ENCODE measurements at regions not wholly inside any gene's neighbourhood (a gene's known extent, or its start where the extent isn't known, plus 50 kb on each side); places are given as distances from the start of the nearest gene placed in this dataset.

DNA sequence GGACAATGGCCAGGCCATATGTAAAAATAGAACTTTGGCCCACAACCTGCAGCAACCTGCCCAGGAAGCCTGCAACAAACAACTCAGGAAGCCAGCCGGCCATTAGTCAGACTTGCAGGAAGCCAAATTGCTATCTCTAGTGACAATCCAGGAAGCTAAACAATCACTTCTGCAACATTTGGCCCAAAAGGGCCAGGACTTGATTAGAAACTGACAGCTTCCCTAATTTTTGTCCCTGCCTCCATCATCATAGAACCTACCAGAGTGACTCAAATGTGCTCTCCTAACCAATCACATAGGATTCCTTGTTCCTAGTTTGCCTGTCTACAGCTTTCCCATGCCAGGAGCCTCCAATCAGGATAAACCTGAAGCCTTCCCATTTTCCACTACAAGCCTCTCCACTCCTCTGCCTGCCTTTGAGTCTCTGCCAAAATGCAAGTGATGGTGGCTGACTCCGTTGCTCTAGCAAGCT, 639.3 kb downstream of the PTPRU start:
- DNase-seq (ENCODE audit: low read depth in 2 of 2) = no peak

DNA sequence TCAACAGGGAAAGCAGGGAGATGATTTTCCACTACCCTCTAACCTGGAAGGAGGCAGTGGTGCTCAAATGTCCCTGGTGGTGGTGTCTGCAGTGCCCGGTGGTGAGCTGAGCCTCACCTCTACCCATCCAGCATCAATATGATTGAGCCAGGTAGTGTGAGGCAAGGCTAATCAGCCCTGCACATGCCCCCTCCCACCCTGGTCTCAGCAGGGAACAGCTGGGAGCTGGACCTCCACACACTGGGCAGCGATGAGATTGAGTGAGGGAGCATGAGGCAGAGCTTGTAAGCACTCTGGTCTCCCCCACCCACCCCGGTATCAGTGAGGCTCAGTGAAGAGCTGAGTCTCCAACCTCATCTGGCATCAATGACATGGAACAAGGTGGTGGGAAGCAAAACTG, 634.3 kb downstream of the PTPRU start:
- DNase-seq (ENCODE audit: low read depth in 2 of 2) = no peak

DNA sequence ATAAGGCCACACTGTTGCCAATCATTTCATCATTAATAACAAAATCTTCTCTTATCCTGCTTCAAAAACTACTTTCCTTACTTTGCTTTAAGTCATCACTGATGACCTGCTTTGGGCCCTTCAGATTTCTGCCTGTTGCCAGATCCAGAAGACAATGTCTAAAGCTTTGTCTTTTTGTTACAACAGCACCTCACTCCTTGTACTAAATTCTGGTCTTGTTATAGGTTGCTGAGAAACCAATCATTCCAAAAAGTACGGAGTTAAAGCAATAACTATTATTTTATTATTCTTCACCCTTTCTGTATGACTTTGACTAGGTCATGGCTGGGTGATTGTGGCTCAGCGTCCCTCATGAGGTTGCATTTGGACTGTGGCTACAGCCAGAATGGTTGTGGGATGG, 633.5 kb downstream of the PTPRU start:
- no peak for DNase-seq (ENCODE audit: low read depth in 2 of 2)

DNA sequence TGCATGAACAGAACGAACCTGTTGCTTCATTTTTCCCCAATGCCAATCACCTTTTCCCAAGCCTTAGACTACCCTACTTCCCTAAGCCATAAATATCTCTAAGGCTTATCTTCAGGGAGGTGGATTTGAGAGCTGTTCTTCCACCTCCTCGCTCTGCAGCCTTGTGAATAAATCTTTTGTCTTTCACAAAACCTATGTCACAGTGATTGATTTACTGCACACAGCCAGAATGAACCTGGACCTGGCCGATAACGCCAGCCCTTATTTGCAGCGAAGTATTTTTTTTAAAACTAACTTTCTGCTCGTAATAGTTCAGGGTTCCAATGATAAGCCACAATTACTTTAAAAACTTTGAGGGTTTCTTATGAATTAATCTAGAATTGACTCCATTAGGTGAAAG, 632.6 kb downstream of the PTPRU start:
- no peak for DNase-seq (ENCODE audit: low read depth in 2 of 2)

DNA sequence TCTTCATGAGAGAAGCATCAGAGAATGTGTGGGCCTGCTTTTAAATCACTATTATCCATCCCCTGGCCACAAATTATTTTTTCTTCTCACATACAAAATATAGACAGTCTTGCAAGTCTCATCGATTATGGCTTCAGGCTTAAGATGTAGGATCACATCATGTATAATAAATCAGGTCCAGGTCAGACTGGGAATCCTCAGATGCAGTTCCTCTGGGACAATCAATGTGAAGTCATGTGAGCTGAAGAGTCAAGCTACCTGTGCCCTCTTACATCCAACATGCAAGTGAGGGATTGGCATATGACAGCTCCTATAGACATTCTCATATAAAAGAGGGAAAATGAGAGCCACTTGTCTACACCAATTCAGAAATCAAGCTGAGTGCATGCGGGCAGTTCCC, 631.8 kb downstream of the PTPRU start:
- DNase-seq (ENCODE audit: low read depth in 2 of 2) = no peak

DNA sequence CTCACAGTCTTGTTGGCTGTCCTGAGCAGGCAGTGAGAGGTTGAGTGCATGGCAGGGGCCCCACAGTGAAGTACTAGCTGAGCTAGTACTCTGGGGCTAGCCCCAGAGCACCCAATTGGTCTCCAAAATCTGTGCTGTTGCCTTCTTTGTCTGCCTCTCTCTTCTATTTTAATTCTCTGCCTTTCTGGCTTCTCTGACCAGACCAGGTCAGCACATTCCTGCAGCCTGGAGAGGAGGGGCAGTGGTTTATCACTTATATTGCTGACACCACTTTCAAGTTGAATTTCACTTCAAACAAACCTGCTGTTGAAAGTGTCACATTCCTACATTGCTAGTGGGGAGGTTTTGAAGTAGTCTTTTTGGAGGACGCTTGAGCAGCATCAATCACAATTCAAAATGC, 628.7 kb downstream of the PTPRU start:
- no peak for DNase-seq (ENCODE audit: low read depth in 2 of 2)

DNA sequence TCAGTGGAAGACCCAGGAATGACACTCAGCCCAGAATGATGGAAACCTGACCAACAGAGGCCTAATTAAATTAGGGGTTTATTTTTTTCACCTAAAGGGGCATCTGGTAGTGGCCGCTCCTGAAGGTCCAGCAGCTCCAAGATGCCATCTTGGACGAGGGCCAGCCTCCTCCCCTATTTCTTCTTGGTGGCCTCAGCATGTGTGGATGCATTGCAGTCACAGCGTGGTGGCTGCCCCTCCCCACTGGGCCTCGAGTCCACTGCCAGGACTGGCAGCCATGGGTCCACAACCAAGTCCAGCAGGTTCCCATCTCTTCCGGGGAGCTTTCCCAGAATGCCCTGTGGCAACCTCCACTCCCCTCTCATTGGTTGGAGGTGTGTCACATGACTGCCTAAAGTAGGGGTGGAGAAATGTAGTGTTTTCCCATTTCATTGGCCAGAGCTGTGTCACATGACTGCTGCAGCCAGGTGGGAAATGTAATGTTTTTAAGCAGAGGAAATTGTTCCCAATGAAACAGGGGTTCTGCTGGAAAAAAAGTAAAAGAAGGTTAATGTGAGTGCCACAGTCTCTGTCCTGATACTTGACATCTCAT, 628.2 kb downstream of the PTPRU start:
- DNase-seq (ENCODE audit: low read depth in 2 of 2) = no peak

DNA sequence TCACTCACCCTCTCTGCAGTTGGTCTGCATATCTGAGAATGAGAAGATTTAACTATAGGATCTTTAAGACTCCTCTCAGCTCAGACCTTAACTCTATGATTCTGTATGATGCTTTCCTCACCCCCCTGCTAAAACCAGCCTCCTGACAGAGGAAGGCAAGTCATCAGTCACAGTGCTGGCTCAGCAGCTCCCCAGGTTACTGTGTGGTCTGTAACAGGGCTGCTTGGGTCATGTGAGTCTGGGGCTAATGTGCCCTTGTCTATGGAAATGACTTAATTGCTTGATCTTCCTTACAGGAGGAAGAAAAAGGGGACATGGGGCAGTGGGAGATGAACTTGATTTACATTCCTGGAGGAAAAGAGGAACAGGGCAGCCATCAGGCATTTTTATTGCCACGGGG, 625.6 kb downstream of the PTPRU start:
- no peak for DNase-seq (ENCODE audit: low read depth in 2 of 2)

DNA sequence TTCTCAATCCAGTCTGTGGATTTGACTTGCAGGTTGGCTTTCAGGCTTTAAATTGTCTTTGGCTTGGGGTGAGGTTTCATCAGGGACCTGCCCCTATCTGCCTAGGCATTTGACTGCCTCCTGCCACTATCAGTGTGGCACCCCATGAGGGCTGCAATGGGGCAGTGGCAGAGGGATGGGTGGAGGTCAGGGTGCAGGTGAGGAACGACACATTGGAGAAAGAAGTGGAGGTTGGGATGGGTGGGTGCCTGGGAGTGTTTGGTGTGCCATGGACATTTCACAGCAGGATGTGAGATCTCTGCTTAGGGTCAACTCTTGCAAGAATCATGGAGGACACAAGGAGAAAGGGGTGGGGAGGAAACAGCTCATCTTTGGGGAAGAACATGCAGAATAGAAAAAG, 625.1 kb downstream of the PTPRU start:
- DNase-seq (ENCODE audit: low read depth in 2 of 2) = no peak

DNA sequence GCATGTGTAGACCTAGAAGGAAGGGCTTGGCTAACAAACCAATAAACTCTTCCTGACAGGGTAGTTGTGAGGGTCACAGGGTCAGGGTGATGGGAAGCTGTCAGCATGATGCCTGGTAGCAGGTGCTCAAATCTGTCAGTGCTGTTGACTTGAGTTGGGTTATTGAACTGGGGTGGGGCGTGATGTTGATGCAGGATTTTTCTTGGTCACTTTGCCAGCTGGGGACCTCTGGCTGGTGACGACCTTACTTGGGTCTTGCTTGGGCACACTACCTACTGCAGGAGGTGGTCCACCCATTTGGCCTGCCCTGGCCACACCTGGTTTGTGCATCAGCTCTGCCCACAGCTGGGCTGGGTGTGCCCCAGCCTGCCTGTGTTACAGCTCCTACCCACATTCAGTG, 624.4 kb downstream of the PTPRU start:
- no peak for DNase-seq (ENCODE audit: low read depth in 2 of 2)

DNA sequence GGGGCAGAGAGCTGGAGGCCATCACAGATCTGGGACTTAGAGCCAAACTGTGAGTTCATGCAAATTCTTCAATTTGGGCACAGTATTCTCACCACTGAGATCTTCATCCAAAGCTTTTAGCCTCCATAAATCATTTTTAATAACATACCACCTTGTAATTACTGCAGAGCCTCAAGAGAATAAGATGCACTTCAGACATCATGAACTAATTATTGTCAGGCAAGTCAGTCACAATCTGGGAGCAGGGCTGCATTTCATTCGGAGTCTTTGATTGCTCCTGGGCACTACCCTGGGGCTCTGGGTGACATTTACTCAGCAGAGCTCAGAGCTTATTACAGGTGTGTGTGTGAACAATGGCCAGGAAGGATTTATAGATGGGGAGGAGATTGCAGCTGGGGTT, 623.7 kb downstream of the PTPRU start:
- no peak for DNase-seq (ENCODE audit: low read depth in 2 of 2)

DNA sequence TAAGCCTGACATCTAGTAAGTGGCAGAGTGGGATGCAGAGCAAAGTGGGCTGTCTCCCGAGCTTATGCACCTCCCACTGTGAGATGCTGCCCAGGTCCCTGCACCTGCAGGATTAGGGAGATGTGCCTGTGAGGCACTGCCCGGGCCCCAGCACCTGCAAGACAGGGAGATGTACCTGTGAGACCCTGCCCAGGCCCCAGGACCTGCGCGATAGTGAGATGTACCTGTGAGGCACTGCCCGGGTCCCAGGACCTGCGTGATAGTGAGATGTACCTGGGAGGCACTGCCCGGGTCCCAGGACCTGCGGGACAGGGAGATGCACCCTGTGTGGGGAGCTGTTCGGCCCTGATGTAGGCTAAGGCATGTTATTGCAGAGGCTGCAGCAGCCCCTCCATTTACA, 622.8 kb downstream of the PTPRU start:
- DNase-seq (ENCODE audit: low read depth in 2 of 2) = no peak

DNA sequence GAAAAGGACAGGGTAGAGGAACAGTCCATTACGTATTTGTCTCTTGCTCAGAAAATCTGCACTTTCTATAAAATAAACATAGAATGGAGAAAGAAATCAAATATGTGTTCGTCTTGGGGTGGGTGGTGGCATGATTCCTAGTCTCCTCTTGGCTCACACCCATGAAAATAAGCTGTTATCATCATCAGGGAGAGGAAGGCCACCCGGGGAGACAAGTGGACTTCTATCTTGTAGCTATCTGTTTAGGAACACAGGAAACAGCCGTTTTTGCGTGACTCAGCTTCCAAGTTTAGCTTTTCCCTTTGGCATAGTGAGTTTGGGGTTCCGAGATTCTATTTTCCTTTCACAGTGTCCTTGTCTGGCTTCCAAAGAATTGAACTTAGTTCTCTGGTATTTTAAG, 622.3 kb downstream of the PTPRU start:
- DNase-seq (ENCODE audit: low read depth in 2 of 2) = no peak

DNA sequence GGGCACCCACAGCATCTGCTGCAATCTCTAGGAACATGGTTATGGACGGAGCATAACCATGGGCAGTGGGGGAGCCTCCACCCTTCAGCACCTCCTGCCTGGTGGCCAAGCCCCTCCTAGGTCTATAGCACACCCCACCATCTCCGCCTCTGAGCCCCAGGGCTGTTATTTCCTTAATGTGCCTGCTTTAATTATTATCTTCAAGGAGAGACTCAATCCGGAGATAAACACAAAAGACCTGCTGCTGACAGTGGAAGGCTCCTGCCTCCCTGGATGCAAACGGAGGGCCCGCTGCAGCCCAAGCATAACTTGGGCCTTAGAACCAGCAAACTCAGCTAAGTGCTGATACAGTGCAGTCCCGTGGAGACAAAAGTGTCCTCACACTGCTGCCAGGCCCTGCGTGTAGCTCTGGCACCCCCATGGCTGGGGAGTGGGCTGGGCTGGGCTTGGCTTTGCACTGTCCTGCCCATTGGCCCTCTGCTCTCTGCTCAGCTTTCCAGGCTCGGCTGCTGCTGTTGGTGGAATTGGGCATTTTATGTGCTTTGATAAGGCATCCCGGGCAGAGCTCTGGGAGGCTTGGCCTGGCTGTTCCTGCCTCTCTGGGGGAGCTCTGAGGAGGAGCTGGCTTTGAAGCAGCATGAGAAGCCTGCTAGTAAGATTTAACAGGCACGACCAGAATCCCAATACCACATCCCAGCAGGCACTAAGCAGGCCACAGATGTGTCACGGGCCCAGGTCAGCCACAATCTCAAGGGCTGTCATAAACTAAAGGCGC, 620.2 kb downstream of the PTPRU start:
- DNase-seq (ENCODE audit: low read depth in 2 of 2) = no peak

DNA sequence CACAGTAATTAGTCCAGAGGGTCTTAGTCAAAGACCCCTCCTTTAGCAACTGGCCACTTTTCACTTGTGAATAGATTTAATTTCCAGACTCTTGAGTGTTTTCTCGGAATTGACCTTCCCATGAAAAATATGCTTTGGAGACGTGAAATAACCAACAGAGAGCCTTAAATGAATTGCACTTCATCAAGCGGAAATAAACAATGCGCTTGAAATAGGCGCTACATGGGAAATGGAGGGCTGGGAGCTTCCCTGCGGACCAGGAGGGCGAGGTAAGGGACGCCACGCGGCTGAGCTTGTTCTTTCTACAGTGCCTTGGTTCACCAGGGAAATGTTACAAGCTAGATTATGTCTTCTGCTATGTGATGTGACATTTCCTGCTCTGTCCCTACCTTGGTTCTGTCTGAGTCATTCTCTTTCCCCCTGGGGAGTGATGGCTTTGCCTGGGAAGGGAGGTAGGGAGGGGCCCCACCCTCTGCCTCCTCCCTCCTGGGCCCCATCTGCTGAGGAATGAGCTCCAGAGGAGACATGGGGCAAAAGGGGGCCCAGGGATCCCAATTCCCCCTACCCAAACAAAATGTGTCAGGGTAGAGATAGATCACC, 619.3 kb downstream of the PTPRU start:
- DNase-seq (ENCODE audit: low read depth in 2 of 2) = no peak

DNA sequence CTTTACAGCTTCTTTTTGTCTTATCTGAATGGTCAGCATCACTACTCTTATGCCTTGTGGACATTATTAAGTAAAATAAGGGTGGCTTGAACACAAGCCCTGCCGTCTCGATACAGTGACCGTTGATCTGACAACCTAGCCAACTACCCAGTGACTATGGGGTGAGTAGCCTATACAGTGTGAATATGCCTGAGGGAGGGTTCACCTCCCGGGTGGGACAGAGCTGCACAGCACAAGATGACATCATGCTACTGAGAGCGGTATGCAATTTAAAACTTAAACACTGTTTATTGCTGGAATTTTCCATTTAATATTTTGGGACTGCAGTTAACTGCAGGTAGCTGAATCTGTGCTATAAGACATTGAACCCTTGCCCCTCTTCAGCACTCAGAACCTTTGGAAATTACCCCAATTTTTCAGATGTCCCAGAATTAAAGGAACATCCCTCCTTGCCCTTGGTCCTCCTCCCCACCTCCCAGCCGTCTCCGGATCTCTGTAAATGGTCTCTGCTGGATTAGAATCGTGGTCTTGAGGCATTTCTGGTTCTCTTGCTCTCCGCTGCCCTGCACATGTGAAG, 618.5 kb downstream of the PTPRU start:
- DNase-seq (ENCODE audit: low read depth in 2 of 2) = no peak

DNA sequence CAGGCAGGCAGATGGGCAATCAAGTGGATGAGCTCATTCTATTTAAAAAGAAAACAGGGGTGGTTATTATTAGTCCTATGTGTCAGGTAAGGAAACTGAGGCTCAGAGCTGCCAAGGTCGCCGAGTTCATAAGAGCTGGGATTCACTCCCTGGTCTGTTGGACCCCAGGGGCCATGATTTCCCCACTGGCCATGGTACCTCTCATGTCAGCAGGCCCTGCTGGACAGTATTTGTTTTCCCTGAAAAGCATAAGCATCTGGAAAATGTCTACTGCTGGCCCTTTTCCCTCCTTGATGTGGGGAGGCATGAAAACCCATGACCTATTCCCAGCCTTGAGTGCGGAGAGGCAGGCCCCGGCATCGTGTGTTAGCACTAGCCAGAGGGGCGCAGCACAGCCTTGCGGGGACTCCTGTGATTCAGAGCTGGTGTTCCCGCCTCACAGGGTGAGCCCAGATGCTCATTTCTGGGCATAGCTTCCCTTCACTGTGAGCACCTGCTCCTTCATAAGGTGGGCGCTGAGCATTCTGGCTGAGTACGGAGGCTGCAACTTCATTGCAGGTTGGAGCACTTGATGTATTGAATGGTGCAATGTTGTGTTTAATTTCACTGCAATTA, 617.5 kb downstream of the PTPRU start:
- no peak for DNase-seq (ENCODE audit: low read depth in 2 of 2)

DNA sequence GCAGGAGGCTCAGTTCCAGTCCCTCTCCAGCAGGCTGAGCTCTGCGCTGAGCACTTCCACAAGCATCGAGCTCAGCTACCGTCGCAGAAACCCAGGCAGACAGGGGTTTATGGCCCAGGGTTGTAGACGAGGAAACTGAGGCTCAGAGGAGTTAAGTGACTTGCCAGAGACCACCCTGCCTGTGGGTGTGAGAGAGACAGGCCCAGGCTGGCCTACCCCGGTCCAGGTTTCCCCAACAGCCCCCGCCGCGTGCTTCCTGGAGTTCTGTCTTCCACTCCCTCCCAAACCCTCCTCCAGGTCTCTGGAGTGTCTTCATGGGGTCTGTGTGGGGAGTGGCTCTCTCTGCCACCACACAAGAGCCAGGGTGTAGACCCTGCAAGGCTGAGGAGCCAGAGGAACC, 615.9 kb downstream of the PTPRU start:
- DNase-seq (ENCODE audit: low read depth in 2 of 2) = no peak

DNA sequence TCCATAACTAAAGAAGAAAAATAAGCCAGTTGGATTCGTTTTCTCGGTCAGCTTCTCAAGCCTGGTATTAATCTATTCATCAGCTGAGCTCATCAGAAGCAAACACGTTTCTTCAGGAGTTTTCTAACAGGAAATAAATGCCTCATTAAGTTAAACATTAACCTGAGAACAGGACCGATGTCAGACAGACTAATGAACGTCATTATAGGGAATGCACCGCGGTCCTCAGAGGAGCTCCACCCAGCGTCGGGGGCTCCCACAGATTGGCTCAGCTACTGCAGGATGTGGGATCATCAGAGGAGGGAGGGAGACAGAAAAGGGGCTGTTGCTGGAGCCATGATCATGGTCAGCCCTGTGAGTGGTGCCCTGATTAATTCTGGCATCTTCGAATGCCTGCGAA, 615.4 kb downstream of the PTPRU start:
- no peak for DNase-seq (ENCODE audit: low read depth in 2 of 2)

DNA sequence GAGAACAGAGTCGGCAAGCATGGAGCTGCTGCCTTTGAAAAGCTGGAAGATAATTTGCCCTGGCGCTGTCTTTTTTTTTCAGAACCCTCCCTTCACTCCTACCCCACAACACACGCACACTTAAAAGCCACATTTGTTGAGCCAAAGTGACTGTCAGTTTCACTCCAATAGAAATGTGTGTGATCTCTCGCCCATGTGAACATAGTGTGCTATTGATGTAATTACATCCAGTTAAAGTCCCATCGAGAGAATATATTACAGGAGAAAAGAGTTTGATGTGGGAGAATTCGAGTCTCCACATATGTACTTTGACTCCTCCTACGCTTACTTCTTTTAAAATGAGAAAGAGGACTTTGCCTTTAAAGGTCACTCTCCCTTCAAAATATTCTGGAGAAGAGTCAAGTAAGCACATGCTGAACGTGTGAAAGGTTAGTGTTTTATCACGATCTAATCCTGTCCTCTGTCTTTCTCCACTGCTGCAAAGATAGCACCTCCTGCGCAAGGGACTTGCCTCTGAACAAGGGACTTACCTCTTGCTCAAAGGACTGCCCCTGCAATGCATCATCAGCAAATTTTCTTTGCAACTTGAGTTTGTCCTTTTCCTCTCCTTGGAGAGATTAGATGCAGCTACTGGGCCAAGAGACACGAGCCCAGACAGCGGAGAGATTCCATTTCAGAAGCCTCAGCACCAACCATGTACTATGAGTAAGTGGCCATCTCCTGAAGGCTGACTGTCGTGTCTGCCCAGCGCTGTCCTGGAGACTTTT, 613.9 kb downstream of the PTPRU start:
- no peak for DNase-seq (ENCODE audit: low read depth in 2 of 2)

DNA sequence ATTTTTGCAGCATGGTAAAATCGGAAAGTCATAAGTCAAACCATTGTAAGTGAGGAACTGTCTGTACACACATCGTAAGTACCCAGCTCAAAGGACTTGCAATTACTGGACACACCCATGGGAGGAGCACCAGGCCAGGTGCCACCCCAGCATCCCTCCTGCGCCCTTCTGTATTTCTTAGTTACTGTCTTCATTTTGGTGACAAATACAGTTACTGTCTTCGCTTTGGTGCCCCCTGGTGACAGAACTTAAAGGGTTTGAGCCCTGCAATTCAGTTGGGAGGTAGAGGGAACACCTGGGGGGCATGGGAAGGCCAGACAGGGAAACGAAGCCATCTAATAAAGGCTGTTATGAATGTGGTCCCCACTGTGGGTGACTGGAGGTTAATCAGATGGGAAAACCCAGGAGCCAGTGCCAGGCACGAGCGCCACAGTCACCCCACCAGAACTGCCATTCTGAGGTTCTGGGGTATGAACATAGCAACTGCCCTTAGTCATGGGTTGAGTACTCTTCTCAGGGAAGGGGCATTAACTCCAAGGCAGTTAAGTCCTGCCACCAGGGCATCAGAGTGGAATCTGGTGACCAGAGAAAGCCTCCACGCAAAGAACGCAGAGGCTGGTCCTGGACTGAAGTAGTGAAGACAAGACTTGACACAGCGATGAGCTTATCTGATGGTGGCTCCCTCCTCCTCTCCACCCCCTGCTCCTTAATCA, 612.9 kb downstream of the PTPRU start:
- peak; percentile 9 to 19 for DNase-seq (ENCODE audit: low read depth in 2 of 2)

Data from stimulated activated CD4-positive, alpha-beta T cell treated with anti-CD3 and anti-CD28 coated beads, Interleukin-15, amount 100 ng/mL, for 48 hours (primary cell).